Esophagus muscularis mucosa (tissue), 4 donors: ENCODE measurements at regions not wholly inside any gene's neighbourhood (a gene's known extent, or its start where the extent isn't known, plus 50 kb on each side); places are given as distances from the start of the nearest gene placed in this dataset.

Source experiments
- EP300 ChIP-seq: sonication (generic); formaldehyde crosslinking; IDR thresholded peaks from one replicate; pipeline ENCODE4 v1.6.1; 2017; ENCODE audit warnings: antibody characterized with exemption
- POLR2A ChIP-seq: fragments of 450-650 bp; IDR thresholded peaks from one replicate; pipeline ENCODE4 v1.6.1; 2017; ENCODE audit warnings: antibody characterized with exemption, moderate library complexity, mild to moderate bottlenecking, low read depth
- POLR2AphosphoS5 ChIP-seq, 2 donors: sonication (generic); formaldehyde crosslinking; IDR thresholded peaks; one replicate each; pipeline ENCODE4 v1.6.1; 2017; ENCODE audit warnings: antibody characterized with exemption in 2 of 2
- TF ChIP-seq, protein P1 (sequence below), 3 experiments: fragments of 200-600 bp in 2 of 3; fragments of 450-650 bp in 1 of 3; sonication (generic) in 2 of 3; IDR thresholded peaks; one replicate each; pipeline ENCODE4 v1.5.1; 2017 to 2019; ENCODE audit warnings: antibody characterized with exemption in 3 of 3, mild to moderate bottlenecking in 2 of 3, moderate library complexity in 1 of 3

DNA sequence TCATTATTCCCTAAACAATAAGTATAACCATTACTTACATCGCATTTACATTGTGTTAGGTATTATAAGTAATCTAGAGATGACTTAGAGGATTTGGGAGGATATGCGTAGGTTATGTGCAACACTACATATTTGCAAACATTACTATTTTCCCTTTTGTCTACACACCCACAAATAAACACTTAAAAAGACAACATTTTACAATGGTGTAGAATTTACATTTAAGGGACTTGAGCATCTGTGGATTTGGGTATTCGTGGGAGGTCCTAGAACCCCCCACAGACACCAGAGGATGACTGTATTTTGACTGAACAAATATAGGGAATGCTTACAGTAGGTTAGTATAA, 220.2 kb upstream of the MYO3A start:
- TF ChIP-seq, protein P1, sequence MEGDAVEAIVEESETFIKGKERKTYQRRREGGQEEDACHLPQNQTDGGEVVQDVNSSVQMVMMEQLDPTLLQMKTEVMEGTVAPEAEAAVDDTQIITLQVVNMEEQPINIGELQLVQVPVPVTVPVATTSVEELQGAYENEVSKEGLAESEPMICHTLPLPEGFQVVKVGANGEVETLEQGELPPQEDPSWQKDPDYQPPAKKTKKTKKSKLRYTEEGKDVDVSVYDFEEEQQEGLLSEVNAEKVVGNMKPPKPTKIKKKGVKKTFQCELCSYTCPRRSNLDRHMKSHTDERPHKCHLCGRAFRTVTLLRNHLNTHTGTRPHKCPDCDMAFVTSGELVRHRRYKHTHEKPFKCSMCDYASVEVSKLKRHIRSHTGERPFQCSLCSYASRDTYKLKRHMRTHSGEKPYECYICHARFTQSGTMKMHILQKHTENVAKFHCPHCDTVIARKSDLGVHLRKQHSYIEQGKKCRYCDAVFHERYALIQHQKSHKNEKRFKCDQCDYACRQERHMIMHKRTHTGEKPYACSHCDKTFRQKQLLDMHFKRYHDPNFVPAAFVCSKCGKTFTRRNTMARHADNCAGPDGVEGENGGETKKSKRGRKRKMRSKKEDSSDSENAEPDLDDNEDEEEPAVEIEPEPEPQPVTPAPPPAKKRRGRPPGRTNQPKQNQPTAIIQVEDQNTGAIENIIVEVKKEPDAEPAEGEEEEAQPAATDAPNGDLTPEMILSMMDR (IDR thresholded peaks at IDR 0.05) = no peak
- TF ChIP-seq POLR2AphosphoS5 (IDR thresholded peaks at IDR 0.05) = no peak
- no peak for TF ChIP-seq POLR2A
- no peak for TF ChIP-seq EP300
